Fibroblast of the aortic adventitia (primary cell): ENCODE measurements at regions not wholly inside any gene's neighbourhood (a gene's known extent, or its start where the extent isn't known, plus 50 kb on each side); places are given as distances from the start of the nearest gene placed in this dataset.

Experiments used
- DNase-seq: peaks from one replicate; pipeline ENCODE4 v3.0.0-alpha.2; 2010; ENCODE audit warnings: low read depth
- H3K4me3 ChIP-seq: 2 replicates; pipeline ENCODE4 v1.5.1; 2011; ENCODE audit warnings: low read depth, mild to moderate bottlenecking, control low read depth, low read length, moderate library complexity
- TF ChIP-seq, protein P1 (sequence below): IDR thresholded peaks from 2 replicates; pipeline ENCODE4 v1.5.1; 2011; ENCODE audit warnings: mild to moderate bottlenecking, low read length, control low read depth, inconsistent platforms; ENCODE audit not compliant: insufficient read depth

DNA sequence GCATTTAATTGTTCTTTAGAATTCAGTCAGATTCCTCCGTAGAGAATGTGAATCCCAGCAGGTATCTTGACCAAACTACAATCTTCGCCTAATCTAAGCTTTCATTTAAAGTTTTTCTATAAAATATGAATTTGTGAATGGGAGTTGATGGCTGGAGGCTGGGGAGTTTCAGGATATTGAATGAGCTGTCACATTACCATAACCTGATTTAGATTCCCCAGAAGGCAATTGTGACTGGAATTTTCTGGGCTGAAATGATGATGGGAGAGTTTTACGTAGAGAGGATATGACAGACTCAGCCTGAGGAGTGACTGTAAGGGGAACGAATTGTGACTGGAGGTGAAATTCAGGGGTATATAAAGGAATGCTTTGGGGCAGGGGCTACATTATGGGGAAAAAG is 411.7 kb upstream of the FZD8 start:
- H3K4me3 ChIP-seq, result no peak overlapping the region
- TF ChIP-seq, protein P1, sequence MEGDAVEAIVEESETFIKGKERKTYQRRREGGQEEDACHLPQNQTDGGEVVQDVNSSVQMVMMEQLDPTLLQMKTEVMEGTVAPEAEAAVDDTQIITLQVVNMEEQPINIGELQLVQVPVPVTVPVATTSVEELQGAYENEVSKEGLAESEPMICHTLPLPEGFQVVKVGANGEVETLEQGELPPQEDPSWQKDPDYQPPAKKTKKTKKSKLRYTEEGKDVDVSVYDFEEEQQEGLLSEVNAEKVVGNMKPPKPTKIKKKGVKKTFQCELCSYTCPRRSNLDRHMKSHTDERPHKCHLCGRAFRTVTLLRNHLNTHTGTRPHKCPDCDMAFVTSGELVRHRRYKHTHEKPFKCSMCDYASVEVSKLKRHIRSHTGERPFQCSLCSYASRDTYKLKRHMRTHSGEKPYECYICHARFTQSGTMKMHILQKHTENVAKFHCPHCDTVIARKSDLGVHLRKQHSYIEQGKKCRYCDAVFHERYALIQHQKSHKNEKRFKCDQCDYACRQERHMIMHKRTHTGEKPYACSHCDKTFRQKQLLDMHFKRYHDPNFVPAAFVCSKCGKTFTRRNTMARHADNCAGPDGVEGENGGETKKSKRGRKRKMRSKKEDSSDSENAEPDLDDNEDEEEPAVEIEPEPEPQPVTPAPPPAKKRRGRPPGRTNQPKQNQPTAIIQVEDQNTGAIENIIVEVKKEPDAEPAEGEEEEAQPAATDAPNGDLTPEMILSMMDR, result no peak
- DNase-seq, result no peak

DNA sequence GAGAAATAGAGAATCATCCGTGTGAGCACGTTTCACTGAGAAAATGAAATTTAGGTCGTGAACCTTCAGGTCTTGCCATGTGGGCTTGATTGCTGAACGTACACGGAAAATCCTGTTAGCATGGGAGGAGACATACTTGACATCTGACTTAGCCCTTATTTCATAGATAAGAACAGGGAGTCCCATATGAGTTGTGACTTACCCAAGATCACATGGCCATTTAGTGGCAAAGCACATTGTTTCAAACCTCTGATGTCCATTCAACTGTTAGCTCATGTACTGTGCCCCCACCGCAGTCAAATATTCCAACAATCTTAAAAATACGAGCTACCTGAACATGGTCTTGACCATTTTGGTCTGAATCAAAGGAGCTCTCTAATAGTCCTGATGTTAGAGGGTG is 411.2 kb upstream of the FZD8 start:
- TF ChIP-seq, protein P1, result no peak
- no peak overlapping the region for H3K4me3 ChIP-seq
- DNase-seq, result no peak

DNA sequence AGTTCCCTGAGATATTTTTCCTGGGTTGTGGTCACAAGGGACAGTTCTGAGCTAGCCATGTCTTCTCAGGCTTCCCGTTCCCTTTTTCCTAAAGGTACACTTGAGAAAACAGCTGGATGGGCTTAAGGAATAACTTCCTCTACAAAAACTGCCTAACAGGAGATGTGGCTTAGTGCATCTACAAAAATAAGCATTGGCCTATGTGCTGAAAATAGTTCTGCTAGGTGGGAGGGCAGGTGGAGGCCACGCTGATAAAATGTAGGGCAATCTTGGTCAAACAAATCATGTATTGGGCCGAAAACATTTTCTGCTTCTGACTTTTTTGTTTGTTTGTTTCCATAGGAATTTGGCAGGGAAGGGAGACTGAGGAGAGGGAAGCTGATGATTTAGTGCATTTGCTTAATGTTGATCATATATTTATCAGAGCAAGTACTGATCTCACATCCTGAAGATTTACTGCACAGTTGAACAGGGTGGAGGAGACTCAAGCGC is 409.4 kb upstream of the FZD8 start:
- DNase-seq, result no peak
- TF ChIP-seq, protein P1, result no peak
- H3K4me3 ChIP-seq, result no peak overlapping the region

DNA sequence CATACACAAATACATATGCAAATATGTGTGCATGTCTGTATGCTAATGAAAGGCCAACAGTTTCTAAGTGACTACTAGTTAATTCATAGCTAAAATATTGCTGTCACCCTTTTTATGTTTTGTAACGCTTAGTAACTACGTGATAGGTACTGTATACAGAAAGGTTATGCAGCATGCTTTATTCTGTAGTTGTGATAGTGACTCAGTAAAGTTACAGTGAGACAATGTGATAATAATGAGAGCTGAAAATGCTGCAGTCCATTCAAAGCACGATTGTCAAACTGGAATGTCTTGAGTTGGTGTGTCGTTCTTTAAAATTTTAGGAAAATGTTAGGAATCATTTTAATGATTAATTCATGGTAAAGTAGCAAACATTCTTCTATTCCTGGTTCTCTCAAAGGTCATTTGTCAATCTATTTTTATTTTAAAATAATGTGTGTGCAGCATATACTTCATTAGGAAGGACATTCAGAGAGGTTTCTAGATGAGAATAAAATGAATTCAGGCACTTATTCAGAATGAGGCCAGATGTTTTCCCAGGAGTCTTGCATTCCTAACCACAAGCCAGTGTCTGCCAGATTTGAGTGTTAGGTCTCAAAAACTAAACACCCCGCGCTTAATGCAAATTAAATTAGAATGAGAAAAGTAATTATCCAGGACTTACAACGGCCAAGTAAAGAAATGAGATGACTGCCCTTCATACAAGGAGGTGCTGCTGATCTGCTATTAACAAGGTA is 408.8 kb upstream of the FZD8 start:
- no peak overlapping the region for H3K4me3 ChIP-seq
- TF ChIP-seq, protein P1, result no peak
- DNase-seq, result peak; percentile 11

DNA sequence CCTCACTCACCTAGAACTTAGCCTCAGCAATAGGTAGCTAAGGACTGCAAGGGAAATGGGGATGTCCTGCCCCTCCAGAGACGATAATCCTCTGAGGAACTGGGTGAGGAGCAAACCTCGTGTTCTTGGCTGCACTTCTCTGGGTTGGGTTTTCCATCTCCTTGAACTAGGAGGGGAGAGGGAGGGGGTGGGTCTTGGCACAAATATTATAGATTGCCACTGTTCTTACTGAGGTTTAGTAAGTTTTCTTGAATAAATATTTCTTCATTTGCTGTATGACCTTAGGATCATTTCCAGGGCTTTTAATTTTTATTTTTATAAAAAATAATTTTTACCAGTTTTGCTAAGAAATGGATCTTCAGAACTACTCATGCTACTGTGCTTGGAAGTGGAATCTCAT is 406.7 kb upstream of the FZD8 start:
- no peak overlapping the region for H3K4me3 ChIP-seq
- no peak for DNase-seq
- TF ChIP-seq, protein P1, result no peak

DNA sequence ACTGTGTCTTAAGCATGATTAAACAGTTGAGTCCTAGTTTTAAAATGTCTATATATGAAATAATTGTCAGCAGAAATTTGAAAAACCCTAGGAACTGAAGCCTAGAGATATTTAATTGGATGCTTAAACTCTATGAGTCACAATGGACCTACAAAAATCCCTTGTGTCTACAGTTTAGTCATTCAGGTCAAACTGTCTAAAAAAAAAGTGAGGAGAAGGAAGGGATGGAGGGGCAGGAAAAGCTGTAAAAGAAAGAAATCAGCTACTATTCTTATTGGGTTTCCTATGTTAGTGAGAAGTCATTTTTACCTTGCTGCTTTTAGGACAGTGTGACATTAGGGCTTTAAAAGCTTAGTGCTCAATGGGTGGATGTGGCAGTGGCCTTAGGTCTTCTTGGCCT is 406.1 kb upstream of the FZD8 start:
- peak; percentile 18 for DNase-seq
- no peak overlapping the region for H3K4me3 ChIP-seq
- TF ChIP-seq, protein P1, result no peak

DNA sequence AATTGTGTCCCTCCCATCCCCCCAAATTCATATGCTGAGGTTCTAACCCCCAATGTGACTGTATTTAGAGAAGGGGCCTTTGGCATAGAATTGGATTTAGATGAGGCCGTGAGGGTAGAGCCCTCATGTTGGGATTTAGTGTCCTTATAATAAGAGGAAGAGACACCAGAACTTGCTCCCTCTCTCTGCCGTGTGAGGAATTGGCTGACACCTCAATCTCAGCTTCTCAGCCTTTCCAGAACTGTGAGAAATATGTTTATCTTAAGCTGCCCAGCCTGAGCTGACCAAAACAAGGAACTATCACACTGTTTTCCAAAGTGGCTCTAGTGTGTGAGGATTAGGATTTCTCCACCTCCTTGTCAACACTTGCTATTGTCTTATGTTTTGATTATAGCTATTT is 400.0 kb upstream of the FZD8 start:
- TF ChIP-seq, protein P1, result no peak
- no peak for DNase-seq
- H3K4me3 ChIP-seq, result no peak overlapping the region
